ENCODE measurements at regions not wholly inside any gene's neighbourhood (a gene's known extent, or its start where the extent isn't known, plus 50 kb on each side); places are given as distances from the start of the nearest gene placed in this dataset.

GRCh38 chr5:141800617-141801016 is 77.6 kb downstream of the PCDH1 start:
- DNase-seq, result no peak

- no peak for DNase-seq
Measured at GRCh38 chr5:141799507-141800167, 78.6 kb downstream of the PCDH1 start.

- DNase-seq, result no peak
Measured at GRCh38 chr5:141797425-141797824, 80.8 kb downstream of the PCDH1 start.

- DNase-seq, result no peak
Measured at GRCh38 chr5:141795421-141795820, 82.8 kb downstream of the PCDH1 start.

- no peak for DNase-seq
Measured at GRCh38 chr5:141793881-141794280, 84.3 kb downstream of the PCDH1 start.

GRCh38 chr5:141793403-141793802 is 84.8 kb downstream of the PCDH1 start:
- DNase-seq, result no peak

GRCh38 chr5:141790630-141791029 is 87.6 kb downstream of the PCDH1 start:
- no peak for DNase-seq

DNA sequence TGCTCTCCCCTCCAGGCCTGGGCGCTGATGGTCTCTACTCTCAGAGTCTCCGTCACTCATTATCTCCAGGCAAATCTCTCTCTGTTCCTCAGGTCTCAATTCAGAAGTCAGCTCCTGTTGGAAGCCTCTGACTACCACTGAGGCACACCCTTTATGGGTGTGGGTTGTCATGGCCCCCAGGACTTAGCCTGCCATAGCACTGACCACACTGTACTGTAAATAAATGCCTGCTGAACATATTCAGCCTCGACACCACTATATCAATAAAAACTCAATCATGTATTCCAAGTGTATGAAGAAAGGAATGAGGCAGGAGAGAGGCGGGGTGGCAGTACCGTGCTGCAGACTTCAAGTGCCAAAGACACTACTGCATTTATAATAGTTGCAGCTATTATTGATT is 88.9 kb downstream of the PCDH1 start:
- no peak for DNase-seq

DNA sequence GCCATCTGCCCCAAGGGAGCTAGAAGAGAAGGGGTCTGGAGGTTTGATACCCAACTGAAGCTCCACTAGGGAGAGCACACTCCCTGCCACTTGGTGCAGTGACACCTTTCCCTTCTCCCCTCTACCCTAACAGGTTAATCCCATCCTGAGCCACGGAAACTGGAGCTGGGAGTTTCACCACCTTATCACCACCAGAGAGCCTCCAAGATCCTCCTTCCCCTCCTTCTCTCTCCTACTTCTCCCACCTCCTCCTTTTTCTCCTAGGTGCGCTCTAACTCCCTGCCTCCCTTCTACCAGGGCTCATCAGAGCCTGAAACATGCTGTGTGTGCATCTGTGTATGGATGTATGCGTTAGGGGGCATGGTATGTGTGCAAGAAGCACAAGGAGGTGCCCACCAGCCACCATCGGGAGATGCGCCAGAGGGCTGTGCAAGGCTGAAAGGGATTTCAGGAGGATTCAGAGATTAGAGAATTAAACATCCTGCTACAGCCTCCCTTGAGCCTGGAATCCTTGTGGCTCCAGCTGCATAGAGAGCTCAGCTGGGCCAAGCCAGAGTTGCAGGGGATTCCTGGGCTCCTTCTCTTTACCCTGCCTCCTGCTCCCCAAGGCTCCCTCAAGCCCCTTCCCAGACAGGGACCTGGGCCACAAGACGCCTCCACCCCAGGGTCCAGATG is 89.8 kb downstream of the PCDH1 start:
- no peak for DNase-seq

GRCh38 chr5:141787376-141787775 is 90.8 kb downstream of the PCDH1 start:
- no peak for DNase-seq

DNA sequence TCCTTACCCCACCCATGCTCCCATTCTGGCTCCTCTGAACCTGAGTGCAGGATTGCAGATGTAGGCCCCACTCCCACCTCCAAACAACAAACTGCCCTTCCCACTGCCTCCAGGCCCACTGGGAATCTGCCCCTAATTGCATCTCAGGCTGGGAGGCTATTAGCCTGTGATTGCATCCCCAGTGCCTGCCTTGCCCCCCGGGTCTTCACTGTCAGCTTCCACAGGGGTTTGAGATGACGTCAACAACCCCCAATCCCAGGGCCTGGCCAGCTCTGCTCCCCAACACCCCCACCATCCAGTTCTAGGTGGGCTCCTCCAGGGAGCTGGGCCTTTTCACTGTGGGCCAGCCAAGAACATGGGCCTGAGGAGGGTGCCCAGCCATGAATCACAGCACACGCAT is 91.5 kb downstream of the PCDH1 start:
- DNase-seq, result no peak

DNA sequence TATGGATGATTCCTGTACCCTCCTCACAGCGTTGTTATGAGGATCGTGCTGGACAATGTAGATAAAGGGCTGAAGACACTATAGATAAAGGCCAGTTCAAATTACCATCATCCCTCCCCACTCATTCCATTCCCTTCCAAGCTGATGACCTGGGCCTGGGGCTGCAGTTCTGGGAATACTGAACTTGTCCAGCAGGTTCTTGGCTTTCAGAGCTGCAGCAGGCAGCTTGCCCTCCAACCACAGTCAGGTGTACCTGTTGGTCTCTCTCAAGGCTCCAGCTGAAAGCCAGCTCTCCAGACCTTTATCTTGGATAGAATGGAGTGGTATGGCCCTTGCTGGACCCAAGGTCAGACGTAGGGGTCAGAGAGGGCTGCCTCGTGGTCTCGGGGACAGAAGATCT is 92.5 kb downstream of the PCDH1 start:
- no peak for DNase-seq

- DNase-seq, result no peak
Measured at GRCh38 chr5:141785135-141785534, 93.1 kb downstream of the PCDH1 start.

- DNase-seq, result no peak
Measured at GRCh38 chr5:141784529-141784928, 93.7 kb downstream of the PCDH1 start.

DNA sequence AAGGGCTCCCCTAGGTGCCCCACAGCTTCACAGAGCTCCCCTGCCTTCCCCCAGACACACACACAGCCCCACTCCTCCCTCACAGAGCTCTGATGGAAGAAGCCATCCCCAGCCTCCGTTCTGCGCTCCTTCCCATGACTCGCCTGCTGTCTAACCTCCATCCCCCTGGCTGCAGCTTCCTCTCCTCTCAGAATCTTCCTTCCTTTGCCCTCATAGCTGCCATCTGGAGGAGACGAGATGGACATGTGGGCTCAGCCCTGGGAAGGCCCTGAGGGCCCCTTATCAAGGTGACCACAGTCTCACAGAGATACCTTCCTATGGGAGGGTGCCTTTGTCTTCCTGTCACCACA is 94.3 kb downstream of the PCDH1 start:
- DNase-seq, result no peak

- no peak for DNase-seq
Measured at GRCh38 chr5:141783005-141783946, 94.9 kb downstream of the PCDH1 start.

- DNase-seq, result no peak
Measured at GRCh38 chr5:141781910-141782309, 96.3 kb downstream of the PCDH1 start.

DNA sequence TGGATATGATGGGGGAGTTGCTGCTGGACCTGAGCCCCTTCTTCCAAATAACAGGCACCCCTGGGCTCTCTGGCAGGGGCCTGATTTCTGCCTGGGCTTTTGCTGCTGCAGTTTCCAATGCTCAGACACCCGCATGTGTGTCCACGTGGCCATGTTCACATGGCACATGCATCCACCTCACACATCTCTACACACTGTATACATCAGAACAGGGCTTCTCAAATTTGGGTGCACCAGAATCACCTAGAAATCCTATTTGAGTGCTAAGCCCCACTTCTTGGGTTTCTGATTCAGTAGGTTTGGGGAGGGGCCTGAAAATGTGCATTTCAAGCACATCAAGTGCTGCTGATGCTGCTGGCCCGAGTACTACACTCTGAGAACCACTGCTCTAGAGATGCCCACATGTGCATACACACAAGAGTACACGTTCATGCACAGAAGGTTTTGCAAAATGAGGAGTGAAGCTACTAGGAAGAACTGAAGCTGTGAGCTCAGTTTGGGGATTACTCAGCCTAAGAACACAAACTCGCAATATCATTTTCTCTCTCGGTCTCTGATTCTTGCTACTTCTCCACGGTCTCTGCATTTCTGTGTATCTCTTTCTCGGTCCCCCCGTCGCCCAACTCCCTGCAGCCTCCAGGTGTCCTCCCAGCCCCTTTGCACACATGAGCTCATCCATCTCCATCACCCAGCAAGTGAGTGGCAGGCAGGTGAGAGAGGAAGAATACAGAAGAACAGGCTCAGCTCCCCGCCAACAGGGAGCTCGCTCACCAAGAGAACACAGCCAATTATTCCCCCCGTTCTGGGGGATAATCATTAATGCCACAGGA is 97.0 kb downstream of the PCDH1 start:
- DNase-seq, result no peak

GRCh38 chr5:141780240-141780951 is 97.8 kb downstream of the PCDH1 start:
- DNase-seq, result no peak

- peak in 1 of 2 donors; percentile 52 for DNase-seq
Measured at GRCh38 chr5:141779503-141779973, 97.5 kb upstream of the ARAP3 start.

- DNase-seq, result no peak
Measured at GRCh38 chr5:141778683-141779082, 96.7 kb upstream of the ARAP3 start.

- peak in 1 of 2 donors; percentile 55 for DNase-seq
Measured at GRCh38 chr5:141778206-141778605, 96.2 kb upstream of the ARAP3 start.

Data from inflammatory macrophage (primary cell).